Esophagus squamous epithelium (tissue), 4 donors: ENCODE measurements at regions not wholly inside any gene's neighbourhood (a gene's known extent, or its start where the extent isn't known, plus 50 kb on each side); places are given as distances from the start of the nearest gene placed in this dataset.

Experiments used
- POLR2A ChIP-seq, 4 donors: fragments of 450-650 bp; IDR thresholded peaks; one replicate each; pipeline ENCODE4 v1.6.1; 2017; ENCODE audit warnings: antibody characterized with exemption in 4 of 4, mild to moderate bottlenecking in 4 of 4, moderate library complexity in 3 of 4
- TF ChIP-seq, protein P1 (sequence below), 6 experiments: fragments of 450-650 bp in 4 of 6; fragments of 200-600 bp in 2 of 6; sonication (generic) in 2 of 6; IDR thresholded peaks; one replicate each; pipeline ENCODE4 v1.5.1; 2016 to 2019; ENCODE audit warnings: antibody characterized with exemption in 6 of 6, mild to moderate bottlenecking in 4 of 6, moderate library complexity in 4 of 6

DNA sequence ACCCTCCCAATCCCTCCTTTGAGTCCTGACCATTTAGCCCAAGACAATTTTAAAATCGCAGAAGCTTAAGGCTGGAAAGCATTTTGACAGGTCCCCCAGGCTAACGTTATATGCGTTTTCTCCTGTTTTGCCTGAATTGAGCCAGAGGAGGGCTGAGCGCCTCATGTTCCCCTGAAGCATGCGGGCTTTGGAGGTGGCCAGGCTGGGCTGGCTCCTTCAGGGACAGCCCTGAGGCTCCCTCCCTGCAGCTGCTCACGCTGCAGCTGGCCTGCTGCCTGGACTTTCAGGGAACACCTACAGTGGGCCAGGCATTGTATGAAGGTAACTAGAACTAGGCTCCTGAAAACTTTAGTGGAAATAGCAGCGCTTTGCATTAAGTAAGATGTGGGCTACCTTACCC, 179.2 kb downstream of the ACKR3 start:
- TF ChIP-seq POLR2A (IDR thresholded peaks at IDR 0.05): no peak
- TF ChIP-seq, protein P1, sequence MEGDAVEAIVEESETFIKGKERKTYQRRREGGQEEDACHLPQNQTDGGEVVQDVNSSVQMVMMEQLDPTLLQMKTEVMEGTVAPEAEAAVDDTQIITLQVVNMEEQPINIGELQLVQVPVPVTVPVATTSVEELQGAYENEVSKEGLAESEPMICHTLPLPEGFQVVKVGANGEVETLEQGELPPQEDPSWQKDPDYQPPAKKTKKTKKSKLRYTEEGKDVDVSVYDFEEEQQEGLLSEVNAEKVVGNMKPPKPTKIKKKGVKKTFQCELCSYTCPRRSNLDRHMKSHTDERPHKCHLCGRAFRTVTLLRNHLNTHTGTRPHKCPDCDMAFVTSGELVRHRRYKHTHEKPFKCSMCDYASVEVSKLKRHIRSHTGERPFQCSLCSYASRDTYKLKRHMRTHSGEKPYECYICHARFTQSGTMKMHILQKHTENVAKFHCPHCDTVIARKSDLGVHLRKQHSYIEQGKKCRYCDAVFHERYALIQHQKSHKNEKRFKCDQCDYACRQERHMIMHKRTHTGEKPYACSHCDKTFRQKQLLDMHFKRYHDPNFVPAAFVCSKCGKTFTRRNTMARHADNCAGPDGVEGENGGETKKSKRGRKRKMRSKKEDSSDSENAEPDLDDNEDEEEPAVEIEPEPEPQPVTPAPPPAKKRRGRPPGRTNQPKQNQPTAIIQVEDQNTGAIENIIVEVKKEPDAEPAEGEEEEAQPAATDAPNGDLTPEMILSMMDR (IDR thresholded peaks at IDR 0.05): peak in 1 of 6 experiments; percentile 12
